Hepatocyte (in vitro differentiated cells): ENCODE measurements at regions not wholly inside any gene's neighbourhood (a gene's known extent, or its start where the extent isn't known, plus 50 kb on each side); places are given as distances from the start of the nearest gene placed in this dataset.

ENCODE experiments used
- DNase-seq: peaks from one replicate; pipeline ENCODE4 v3.0.0-alpha.2; 2016; ENCODE audit warnings: low spot score
- H2AFZ ChIP-seq: fragments of 200-600 bp; sonication (generic); 2 replicates; pipeline ENCODE4 v1.6.0; 2016; ENCODE audit warnings: antibody characterized with exemption, mild to moderate bottlenecking
- H3K27ac ChIP-seq: fragments of 200-600 bp; sonication (generic); 2 replicates; pipeline ENCODE4 v1.5.1; 2016; ENCODE audit warnings: mild to moderate bottlenecking
- H3K27me3 ChIP-seq: fragments of 200-600 bp; sonication (generic); 2 replicates; pipeline ENCODE4 v1.6.1; 2016
- H3K36me3 ChIP-seq: fragments of 200-600 bp; sonication (generic); replicated peaks from 2 replicates; pipeline ENCODE4 v1.5.1; 2016; ENCODE audit warnings: low read depth; ENCODE audit not compliant: insufficient read depth
- H3K4me1 ChIP-seq: fragments of 200-600 bp; sonication (generic); 2 replicates; pipeline ENCODE4 v1.5.1; 2016; ENCODE audit warnings: mild to moderate bottlenecking, moderate library complexity; ENCODE audit not compliant: insufficient read depth
- H3K4me2 ChIP-seq: fragments of 200-600 bp; sonication (generic); 2 replicates; pipeline ENCODE4 v1.6.0; 2016
- H3K4me3 ChIP-seq: fragments of 200-600 bp; sonication (generic); 2 replicates; pipeline ENCODE4 v1.5.1; 2016; ENCODE audit warnings: mild to moderate bottlenecking
- H3K79me2 ChIP-seq: fragments of 200-600 bp; sonication (generic); 2 replicates; pipeline ENCODE4 v1.6.0; 2017; ENCODE audit warnings: mild to moderate bottlenecking
- H3K9me2 ChIP-seq: fragments of 200-600 bp; sonication (generic); replicated peaks from 2 replicates; pipeline ENCODE4 v1.6.0; 2017; ENCODE audit warnings: mild to moderate bottlenecking; ENCODE audit not compliant: insufficient read depth
- H3K9me3 ChIP-seq: fragments of 200-600 bp; sonication (generic); 2 replicates; pipeline ENCODE4 v1.5.1; 2016; ENCODE audit warnings: low read depth, mild to moderate bottlenecking
- H4K20me1 ChIP-seq: fragments of 200-600 bp; sonication (generic); 2 replicates; pipeline ENCODE4 v1.6.0; 2016; ENCODE audit warnings: mild to moderate bottlenecking; ENCODE audit not compliant: insufficient read depth, poor library complexity, severe bottlenecking
- EZH2 ChIP-seq: fragments of 200-600 bp; sonication (generic); IDR thresholded peaks from 2 replicates; pipeline ENCODE4 v1.6.1; 2016; ENCODE audit warnings: antibody characterized with exemption, mild to moderate bottlenecking, borderline replicate concordance
- EZH2phosphoT487 ChIP-seq: fragments of 200-600 bp; sonication (generic); IDR thresholded peaks from one replicate; pipeline ENCODE4 v1.6.1; 2018; ENCODE audit warnings: antibody characterized with exemption, mild to moderate bottlenecking, low read depth, moderate library complexity; ENCODE audit not compliant: unreplicated experiment, severe bottlenecking
- WGBS: methylation state at CpG from one replicate; pipeline ENCODE4 v1.1.6; 2016; ENCODE audit warnings: low lambda C conversion rate; ENCODE audit errors: missing lambda C conversion rate; 5-methylcytosine and 5-hydroxymethylcytosine counted together
- TF ChIP-seq, protein P1 (sequence below): fragments of 200-600 bp; sonication (generic); IDR thresholded peaks from 2 replicates; pipeline ENCODE4 v1.5.1; 2016; ENCODE audit warnings: antibody characterized with exemption, mild to moderate bottlenecking; ENCODE audit not compliant: poor library complexity

DNA sequence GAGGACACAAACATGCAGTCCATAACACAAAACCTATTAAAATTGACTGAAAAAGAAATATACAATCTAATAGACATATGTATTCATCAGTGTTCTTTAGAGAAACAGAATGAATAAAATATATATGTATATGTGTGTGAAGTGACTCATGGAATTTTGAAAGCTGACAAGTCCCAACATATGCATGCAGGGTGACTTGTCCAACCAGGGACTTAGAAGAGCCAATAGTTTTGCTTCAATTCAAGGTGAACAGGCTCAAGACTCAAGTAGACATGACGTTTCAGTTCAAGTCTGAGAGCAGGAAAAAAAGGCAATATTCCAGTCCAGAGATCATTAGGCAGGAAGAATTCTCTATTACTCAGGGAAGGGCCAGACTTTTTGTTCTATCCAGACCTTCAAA, 271.2 kb upstream of the SETBP1 start:
- no peak overlapping the region for H3K4me2 ChIP-seq
- H3K9me2 ChIP-seq: no peaks in the 10 kb centered on the region
- H3K9me3 ChIP-seq: no peaks in the 10 kb centered on the region
- H3K27me3 ChIP-seq: no peaks in the 10 kb centered on the region
- H3K36me3 ChIP-seq: no peaks in the 10 kb centered on the region
- H2AFZ ChIP-seq: no peak overlapping the region
- no peak for DNase-seq
- H3K4me3 ChIP-seq: no peak overlapping the region
- H3K27ac ChIP-seq: no peak overlapping the region
- WGBS: 82% methylated on average over 1 of the region's 1 CpG
- no peaks in the 10 kb centered on the region for H4K20me1 ChIP-seq
- H3K4me1 ChIP-seq: no peaks in the 10 kb centered on the region
- TF ChIP-seq EZH2 (no peak), EZH2phosphoT487 (no peak)
- TF ChIP-seq, protein P1, sequence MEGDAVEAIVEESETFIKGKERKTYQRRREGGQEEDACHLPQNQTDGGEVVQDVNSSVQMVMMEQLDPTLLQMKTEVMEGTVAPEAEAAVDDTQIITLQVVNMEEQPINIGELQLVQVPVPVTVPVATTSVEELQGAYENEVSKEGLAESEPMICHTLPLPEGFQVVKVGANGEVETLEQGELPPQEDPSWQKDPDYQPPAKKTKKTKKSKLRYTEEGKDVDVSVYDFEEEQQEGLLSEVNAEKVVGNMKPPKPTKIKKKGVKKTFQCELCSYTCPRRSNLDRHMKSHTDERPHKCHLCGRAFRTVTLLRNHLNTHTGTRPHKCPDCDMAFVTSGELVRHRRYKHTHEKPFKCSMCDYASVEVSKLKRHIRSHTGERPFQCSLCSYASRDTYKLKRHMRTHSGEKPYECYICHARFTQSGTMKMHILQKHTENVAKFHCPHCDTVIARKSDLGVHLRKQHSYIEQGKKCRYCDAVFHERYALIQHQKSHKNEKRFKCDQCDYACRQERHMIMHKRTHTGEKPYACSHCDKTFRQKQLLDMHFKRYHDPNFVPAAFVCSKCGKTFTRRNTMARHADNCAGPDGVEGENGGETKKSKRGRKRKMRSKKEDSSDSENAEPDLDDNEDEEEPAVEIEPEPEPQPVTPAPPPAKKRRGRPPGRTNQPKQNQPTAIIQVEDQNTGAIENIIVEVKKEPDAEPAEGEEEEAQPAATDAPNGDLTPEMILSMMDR: no peak
- H3K79me2 ChIP-seq: no peaks in the 10 kb centered on the region

DNA sequence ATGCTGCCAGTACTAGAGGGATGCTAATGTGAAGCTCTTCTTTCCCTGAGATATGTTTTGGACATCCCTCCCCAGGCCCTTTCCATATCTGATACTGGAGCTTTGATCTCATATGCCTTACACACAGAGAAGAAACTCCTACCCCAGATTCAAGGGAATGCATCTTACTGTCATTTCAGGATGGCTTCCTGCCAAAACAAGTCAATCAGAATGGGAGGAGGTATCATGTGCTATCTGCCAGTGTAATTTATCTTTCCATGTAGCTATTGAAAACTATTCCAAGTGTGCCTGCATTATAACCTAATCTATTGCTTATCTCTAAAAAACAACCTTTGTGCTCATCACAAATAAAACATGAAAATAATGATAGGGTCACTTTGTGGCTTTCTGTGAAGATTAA, 269.9 kb upstream of the SETBP1 start:
- DNase-seq: no peak
- H4K20me1 ChIP-seq: no peaks in the 10 kb centered on the region

DNA sequence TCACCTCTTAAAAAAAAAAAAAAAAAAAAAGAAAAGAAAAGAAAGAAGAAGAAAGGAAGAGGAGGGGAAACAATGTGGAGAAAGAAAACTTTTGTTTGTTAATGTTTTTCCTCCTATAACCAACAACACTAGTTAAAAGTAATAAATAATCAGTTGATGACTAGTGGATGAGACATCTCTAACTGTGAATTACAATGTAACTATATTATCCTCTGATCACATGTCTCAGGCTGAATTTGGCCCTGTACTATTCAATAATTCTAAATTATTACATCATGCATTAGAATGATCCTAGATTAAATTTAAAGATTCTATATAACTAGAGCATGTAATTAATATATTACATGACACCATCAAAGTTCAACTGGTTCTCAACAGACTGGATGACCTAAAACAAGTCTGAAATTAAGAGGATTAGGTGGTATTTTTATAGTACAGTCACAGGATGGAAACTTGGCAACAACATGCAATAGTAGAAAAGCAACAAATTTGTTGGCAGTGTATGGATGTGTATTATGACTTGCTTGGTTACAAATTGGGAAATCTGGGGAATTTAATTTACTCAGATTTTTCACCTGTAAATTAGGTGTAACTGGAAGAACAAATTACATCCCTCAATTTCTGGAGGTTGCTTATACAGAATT, 269.3 kb upstream of the SETBP1 start:
- H3K4me1 ChIP-seq: no peaks in the 10 kb centered on the region
- no peak overlapping the region for H3K27ac ChIP-seq
- TF ChIP-seq EZH2 (no peak), EZH2phosphoT487 (no peak)
- TF ChIP-seq, protein P1: no peak
- H3K27me3 ChIP-seq: no peaks in the 10 kb centered on the region
- no peak overlapping the region for H3K4me3 ChIP-seq
- no peaks in the 10 kb centered on the region for H3K9me2 ChIP-seq
- H3K9me3 ChIP-seq: no peaks in the 10 kb centered on the region
- DNase-seq: no peak
- H3K4me2 ChIP-seq: no peak overlapping the region
- no peaks in the 10 kb centered on the region for H4K20me1 ChIP-seq
- no peaks in the 10 kb centered on the region for H3K36me3 ChIP-seq
- no peaks in the 10 kb centered on the region for H3K79me2 ChIP-seq
- H2AFZ ChIP-seq: no peak overlapping the region

More for the DNA sequence above, 269.9 kb upstream of the SETBP1 start:
- no peak for TF ChIP-seq EZH2phosphoT487
- no peak for TF ChIP-seq EZH2
- TF ChIP-seq, protein P1: no peak
- Histone ChIP-seq H3K27me3 (no peaks in the 10 kb centered on the region), H3K4me3 (no peak overlapping the region), H3K36me3 (no peaks in the 10 kb centered on the region), H2AFZ (no peak overlapping the region), H3K27ac (no peak overlapping the region), H3K4me1 (no peaks in the 10 kb centered on the region), H3K79me2 (no peaks in the 10 kb centered on the region), H3K9me2 (no peaks in the 10 kb centered on the region), H3K4me2 (no peak overlapping the region), H3K9me3 (no peaks in the 10 kb centered on the region)

DNA sequence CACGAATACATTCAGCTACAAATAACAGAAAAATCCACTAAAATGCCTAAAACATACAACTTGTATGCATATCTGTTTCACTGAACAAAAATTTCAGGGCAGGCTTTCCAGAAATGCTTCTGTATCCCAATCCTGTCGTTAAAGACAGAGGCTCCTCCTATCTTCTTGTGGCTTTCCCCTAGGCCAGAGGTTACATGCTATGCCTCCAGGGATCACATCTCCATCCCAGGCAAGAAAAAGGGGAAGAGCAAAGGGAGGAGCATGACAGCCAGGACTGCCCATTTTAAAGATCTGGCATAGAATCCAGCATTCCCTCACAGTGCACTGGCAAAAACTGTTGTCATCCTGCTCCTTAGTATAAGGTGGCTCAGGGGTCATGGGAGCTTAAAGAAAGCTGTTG, 268.7 kb upstream of the SETBP1 start:
- Histone ChIP-seq H3K27ac (no peak overlapping the region), H3K36me3 (no peaks in the 10 kb centered on the region), H3K27me3 (no peaks in the 10 kb centered on the region), H2AFZ (no peak overlapping the region), H4K20me1 (no peaks in the 10 kb centered on the region), H3K79me2 (no peaks in the 10 kb centered on the region), H3K9me2 (no peaks in the 10 kb centered on the region), H3K9me3 (no peaks in the 10 kb centered on the region), H3K4me2 (no peak overlapping the region), H3K4me3 (no peak overlapping the region), H3K4me1 (no peaks in the 10 kb centered on the region)
- WGBS: 59% methylated on average over 2 of the region's 2 CpGs
- DNase-seq: no peak
- TF ChIP-seq EZH2 (no peak), EZH2phosphoT487 (no peak)
- TF ChIP-seq, protein P1: no peak
